WTC11 (cell line): ENCODE measurements at regions not wholly inside any gene's neighbourhood (a gene's known extent, or its start where the extent isn't known, plus 50 kb on each side); places are given as distances from the start of the nearest gene placed in this dataset.

Experiments
- JUN ChIP-seq: sonication (generic); formaldehyde crosslinking; IDR thresholded peaks from 2 replicates; pipeline ENCODE4 v1.8.0; 2023; ENCODE audit warnings: mild to moderate bottlenecking, missing genetic modification reagents
- SP1 ChIP-seq: sonication (generic); formaldehyde crosslinking; conservative IDR thresholded peaks from 2 replicates; pipeline ENCODE4 v1.8.1; 2022; ENCODE audit warnings: missing genetic modification reagents
- ZNF416 ChIP-seq: fragments of 250-450 bp; sonication (Bioruptor Pico); IDR thresholded peaks from 2 replicates; pipeline ENCODE4 v1.9.0; 2021; ENCODE audit warnings: mild to moderate bottlenecking, inconsistent platforms
- TF ChIP-seq, protein P1 (sequence below): sonication (generic); formaldehyde crosslinking; IDR thresholded peaks from 2 replicates; pipeline ENCODE4 v1.8.1; 2023; ENCODE audit warnings: mild to moderate bottlenecking, missing genetic modification reagents, moderate library complexity
- TF ChIP-seq, protein P2 (sequence below): sonication (generic); formaldehyde crosslinking; IDR thresholded peaks from 2 replicates; pipeline ENCODE4 v1.8.1; 2023; ENCODE audit warnings: mild to moderate bottlenecking, missing genetic modification reagents, borderline replicate concordance

DNA sequence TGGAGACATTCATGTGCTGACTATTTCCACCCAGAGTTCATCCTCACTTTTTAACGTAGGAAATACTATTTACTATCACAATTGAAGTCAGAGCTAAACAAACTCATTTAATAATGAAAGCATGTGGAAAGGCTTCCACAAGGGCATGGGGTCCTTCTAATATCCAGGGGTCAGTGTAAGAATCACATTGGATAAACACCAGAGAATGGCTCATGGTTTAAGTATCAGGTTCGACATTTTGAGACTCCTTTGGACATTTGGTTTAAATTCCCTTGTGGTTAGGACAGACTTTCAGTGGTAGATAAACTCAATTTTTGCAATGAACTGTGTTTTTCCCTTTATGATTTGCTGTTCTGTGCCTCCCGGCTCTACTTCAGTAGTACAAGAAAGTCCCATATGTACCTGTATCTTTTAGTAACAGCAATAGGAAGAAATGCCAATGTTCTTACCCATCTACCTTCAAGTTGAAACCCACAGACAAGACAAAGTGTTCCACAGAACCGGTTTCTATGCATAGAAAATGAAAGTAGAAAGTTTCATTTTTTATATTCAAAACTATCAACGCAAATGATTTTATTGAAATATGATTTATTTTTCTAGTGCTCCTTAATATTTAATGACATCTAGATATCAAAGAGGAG, 589.0 kb upstream of the FAM241A start:
- TF ChIP-seq, protein P1, sequence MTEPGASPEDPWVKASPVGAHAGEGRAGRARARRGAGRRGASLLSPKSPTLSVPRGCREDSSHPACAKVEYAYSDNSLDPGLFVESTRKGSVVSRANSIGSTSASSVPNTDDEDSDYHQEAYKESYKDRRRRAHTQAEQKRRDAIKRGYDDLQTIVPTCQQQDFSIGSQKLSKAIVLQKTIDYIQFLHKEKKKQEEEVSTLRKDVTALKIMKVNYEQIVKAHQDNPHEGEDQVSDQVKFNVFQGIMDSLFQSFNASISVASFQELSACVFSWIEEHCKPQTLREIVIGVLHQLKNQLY: no peak
- TF ChIP-seq, protein P2, sequence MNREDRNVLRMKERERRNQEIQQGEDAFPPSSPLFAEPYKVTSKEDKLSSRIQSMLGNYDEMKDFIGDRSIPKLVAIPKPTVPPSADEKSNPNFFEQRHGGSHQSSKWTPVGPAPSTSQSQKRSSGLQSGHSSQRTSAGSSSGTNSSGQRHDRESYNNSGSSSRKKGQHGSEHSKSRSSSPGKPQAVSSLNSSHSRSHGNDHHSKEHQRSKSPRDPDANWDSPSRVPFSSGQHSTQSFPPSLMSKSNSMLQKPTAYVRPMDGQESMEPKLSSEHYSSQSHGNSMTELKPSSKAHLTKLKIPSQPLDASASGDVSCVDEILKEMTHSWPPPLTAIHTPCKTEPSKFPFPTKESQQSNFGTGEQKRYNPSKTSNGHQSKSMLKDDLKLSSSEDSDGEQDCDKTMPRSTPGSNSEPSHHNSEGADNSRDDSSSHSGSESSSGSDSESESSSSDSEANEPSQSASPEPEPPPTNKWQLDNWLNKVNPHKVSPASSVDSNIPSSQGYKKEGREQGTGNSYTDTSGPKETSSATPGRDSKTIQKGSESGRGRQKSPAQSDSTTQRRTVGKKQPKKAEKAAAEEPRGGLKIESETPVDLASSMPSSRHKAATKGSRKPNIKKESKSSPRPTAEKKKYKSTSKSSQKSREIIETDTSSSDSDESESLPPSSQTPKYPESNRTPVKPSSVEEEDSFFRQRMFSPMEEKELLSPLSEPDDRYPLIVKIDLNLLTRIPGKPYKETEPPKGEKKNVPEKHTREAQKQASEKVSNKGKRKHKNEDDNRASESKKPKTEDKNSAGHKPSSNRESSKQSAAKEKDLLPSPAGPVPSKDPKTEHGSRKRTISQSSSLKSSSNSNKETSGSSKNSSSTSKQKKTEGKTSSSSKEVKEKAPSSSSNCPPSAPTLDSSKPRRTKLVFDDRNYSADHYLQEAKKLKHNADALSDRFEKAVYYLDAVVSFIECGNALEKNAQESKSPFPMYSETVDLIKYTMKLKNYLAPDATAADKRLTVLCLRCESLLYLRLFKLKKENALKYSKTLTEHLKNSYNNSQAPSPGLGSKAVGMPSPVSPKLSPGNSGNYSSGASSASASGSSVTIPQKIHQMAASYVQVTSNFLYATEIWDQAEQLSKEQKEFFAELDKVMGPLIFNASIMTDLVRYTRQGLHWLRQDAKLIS (CRISPR knock-in tag): no peak
- TF ChIP-seq ZNF416 (CRISPR knock-in tag) (no peak), SP1 (CRISPR knock-in tag) (no peak), JUN (CRISPR knock-in tag) (no peak)
